ENCODE measurements at regions not wholly inside any gene's neighbourhood (a gene's known extent, or its start where the extent isn't known, plus 50 kb on each side); places are given as distances from the start of the nearest gene placed in this dataset.

DNA sequence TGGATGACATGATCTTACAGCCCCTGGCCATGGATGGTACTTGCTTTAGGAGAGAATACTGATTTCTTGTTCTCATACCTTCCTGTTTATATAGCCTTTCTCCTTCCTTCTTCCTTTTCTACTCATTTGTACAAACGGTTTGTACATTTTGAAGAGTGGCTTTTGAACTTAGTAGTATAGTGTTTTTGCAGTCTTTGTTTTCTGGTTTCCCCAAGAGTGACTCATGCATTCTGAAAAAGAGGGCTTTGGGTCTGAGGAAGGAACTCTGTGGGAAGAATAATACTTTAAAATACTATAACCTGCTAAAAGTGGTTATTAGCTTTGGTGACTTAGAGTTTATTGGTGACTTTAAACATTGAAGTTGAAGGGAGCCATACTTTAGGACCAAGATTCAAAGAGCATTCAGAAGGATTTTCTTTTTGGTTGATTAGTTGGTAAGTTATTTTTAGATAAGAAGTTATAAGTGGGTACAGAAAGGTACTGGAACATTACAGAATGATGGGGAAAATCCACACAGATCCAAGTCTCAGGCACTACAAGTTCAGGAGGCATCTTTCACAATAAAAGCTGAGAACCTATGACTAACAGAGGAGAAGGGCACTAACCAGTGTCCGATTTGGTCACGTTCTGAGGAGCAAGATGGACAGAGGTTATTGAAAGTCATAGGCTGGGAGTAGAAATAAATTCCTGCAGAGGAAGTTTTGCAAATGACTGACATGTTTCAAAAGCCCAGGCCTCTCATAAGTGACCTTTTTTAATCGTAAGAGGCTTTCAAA lies 369.6 kb upstream of the AZI2 start:
- Mint-ChIP-seq H3K27ac (no peak overlapping the region), H3K36me3 (ENCODE audit: low read depth) (no peaks in the 10 kb centered on the region), H3K4me1 (ENCODE audit: low read depth) (no peaks in the 10 kb centered on the region), H3K27me3 (no peaks in the 10 kb centered on the region), H3K4me3 (no peak overlapping the region), H3K9me3 (peaks cover 6% of the 10 kb centered on the region)
- Histone ChIP-seq H3K27ac (ENCODE audit: low read depth in 1 of 2, low read length in 2 of 2) (no peak overlapping the region), H3K4me1 (ENCODE audit: insufficient read depth, low read length) (no peaks in the 10 kb centered on the region), H3K27me3 (ENCODE audit: control insufficient read depth in 1 of 2, insufficient read depth in 2 of 2, low read length in 2 of 2) (no peaks in the 10 kb centered on the region), H3K9me3 (ENCODE audit: control insufficient read depth in 1 of 2, insufficient read depth in 1 of 2, low read length in 2 of 2) (peaks cover 0 to 3% of the 10 kb centered on the region in 2 experiments), H3K36me3 (ENCODE audit: insufficient read depth, low read length) (no peaks in the 10 kb centered on the region), H3K4me3 (ENCODE audit: low read length) (no peak overlapping the region)
- ChIA-PET POLR2A (no interaction called here), CTCF (no interaction called here)
- ATAC-seq (ENCODE audit: poor library complexity) (no peak), DNase-seq (no peak)
- intact Hi-C loops (cut with DNase I, micrococcal nuclease): no loop called here
- TF ChIP-seq, protein P1, sequence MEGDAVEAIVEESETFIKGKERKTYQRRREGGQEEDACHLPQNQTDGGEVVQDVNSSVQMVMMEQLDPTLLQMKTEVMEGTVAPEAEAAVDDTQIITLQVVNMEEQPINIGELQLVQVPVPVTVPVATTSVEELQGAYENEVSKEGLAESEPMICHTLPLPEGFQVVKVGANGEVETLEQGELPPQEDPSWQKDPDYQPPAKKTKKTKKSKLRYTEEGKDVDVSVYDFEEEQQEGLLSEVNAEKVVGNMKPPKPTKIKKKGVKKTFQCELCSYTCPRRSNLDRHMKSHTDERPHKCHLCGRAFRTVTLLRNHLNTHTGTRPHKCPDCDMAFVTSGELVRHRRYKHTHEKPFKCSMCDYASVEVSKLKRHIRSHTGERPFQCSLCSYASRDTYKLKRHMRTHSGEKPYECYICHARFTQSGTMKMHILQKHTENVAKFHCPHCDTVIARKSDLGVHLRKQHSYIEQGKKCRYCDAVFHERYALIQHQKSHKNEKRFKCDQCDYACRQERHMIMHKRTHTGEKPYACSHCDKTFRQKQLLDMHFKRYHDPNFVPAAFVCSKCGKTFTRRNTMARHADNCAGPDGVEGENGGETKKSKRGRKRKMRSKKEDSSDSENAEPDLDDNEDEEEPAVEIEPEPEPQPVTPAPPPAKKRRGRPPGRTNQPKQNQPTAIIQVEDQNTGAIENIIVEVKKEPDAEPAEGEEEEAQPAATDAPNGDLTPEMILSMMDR (IDR thresholded peaks at IDR 0.05): no peak

DNA sequence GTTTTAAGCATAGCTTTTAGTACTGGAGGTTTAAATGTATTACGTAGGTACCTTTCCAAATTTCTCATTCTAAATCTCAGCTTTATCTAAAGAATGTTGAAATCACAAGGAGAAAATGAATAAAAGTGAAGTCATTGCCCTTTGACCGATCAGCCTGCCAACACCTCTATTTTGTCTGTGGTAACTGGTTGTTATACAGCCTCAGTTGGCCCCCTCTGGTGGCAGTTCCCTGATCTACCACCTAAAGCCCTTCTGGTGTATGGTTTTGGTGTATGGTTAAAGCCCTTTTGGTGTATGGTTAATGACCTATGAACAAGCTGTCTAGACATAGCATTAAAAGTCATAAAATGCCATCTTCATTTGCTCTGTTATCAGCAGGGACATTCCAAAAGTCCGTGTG lies 378.2 kb upstream of the AZI2 start:
- H3K4me3 Mint-ChIP-seq: no peak overlapping the region
- CTCF ChIA-PET: no interaction called here
- ATAC-seq (ENCODE audit: poor library complexity): no peak

DNA sequence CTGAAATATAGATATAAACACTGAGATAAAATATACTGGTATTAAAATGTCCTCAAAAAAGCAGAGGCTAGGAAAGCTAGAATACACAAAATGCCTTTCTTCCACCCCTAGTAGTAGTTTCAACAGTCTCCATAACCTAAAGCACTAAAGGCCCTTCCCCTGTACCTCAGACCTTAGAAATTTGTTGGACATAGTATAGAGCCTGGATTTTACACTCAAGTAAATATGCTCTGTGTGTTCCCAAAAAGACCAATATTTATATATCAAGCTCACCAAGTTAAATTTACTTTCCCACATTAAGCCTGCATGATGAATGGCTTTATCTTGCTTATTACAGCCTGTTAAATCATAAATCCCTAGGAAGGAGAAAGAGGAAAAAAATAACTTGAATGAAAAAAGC lies 378.7 kb upstream of the AZI2 start:
- no peak overlapping the region for H3K4me3 Mint-ChIP-seq
- no peaks in the 10 kb centered on the region for H3K4me1 Mint-ChIP-seq (ENCODE audit: low read depth)
- Histone ChIP-seq H3K27ac (ENCODE audit: low read depth in 1 of 2, low read length in 2 of 2) (no peak overlapping the region), H3K9me3 (ENCODE audit: control insufficient read depth in 1 of 2, insufficient read depth in 1 of 2, low read length in 2 of 2) (peaks cover 0 to 4% of the 10 kb centered on the region in 2 experiments), H3K27me3 (ENCODE audit: control insufficient read depth in 1 of 2, insufficient read depth in 2 of 2, low read length in 2 of 2) (no peaks in the 10 kb centered on the region), H3K4me3 (ENCODE audit: low read length) (no peak overlapping the region), H3K36me3 (ENCODE audit: insufficient read depth, low read length) (no peaks in the 10 kb centered on the region), H3K4me1 (ENCODE audit: insufficient read depth, low read length) (no peaks in the 10 kb centered on the region)
- ChIA-PET POLR2A (no interaction called here), CTCF (no interaction called here)
- no peaks in the 10 kb centered on the region for H3K36me3 Mint-ChIP-seq (ENCODE audit: low read depth)
- intact Hi-C loops (cut with DNase I, micrococcal nuclease): no loop called here
- no peak overlapping the region for H3K27ac Mint-ChIP-seq
- DNase-seq (no peak), ATAC-seq (ENCODE audit: poor library complexity) (no peak)
- H3K27me3 Mint-ChIP-seq: no peaks in the 10 kb centered on the region
- TF ChIP-seq, protein P1 (IDR thresholded peaks at IDR 0.05): no peak
- H3K9me3 Mint-ChIP-seq: peaks cover 2% of the 10 kb centered on the region

More for the DNA sequence above, 378.2 kb upstream of the AZI2 start:
- Histone ChIP-seq H3K9me3 (ENCODE audit: control insufficient read depth in 1 of 2, insufficient read depth in 1 of 2, low read length in 2 of 2) (peaks cover 0 to 4% of the 10 kb centered on the region in 2 experiments), H3K4me3 (ENCODE audit: low read length) (no peak overlapping the region), H3K27me3 (ENCODE audit: control insufficient read depth in 1 of 2, insufficient read depth in 2 of 2, low read length in 2 of 2) (no peaks in the 10 kb centered on the region), H3K27ac (ENCODE audit: low read depth in 1 of 2, low read length in 2 of 2) (no peak overlapping the region), H3K36me3 (ENCODE audit: insufficient read depth, low read length) (no peaks in the 10 kb centered on the region), H3K4me1 (ENCODE audit: insufficient read depth, low read length) (no peaks in the 10 kb centered on the region)
- POLR2A ChIA-PET: no interaction called here
- H3K27me3 Mint-ChIP-seq: no peaks in the 10 kb centered on the region
- H3K4me1 Mint-ChIP-seq (ENCODE audit: low read depth): no peaks in the 10 kb centered on the region
- no peak for DNase-seq
- TF ChIP-seq, protein P1 (IDR thresholded peaks at IDR 0.05): no peak
- no peak overlapping the region for H3K27ac Mint-ChIP-seq
- H3K9me3 Mint-ChIP-seq: peaks cover 1% of the 10 kb centered on the region
- intact Hi-C loops (cut with DNase I, micrococcal nuclease): no loop called here
- H3K36me3 Mint-ChIP-seq (ENCODE audit: low read depth): no peaks in the 10 kb centered on the region
